ENCODE measurements at regions not wholly inside any gene's neighbourhood (a gene's known extent, or its start where the extent isn't known, plus 50 kb on each side); places are given as distances from the start of the nearest gene placed in this dataset.

DNA sequence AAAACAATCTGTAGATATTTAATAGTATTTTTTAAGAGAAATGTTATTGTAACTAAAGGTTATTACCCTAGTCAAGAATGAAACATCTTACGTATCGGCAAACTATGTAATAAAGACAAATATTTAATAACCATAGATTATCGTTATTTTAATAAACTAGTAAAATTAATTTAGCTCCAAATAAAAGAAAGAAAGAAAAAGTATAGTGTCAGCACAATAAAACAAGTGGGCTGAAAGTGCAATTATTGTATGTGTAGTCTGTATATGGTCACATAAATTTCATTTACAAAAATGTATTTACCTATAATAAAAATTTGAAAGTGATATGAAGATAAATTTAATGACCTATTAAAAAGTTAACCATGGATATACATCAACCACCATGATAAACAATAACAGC is 1258.4 kb upstream of the MIR17HG start (continued):
- TF ChIP-seq, protein P1, sequence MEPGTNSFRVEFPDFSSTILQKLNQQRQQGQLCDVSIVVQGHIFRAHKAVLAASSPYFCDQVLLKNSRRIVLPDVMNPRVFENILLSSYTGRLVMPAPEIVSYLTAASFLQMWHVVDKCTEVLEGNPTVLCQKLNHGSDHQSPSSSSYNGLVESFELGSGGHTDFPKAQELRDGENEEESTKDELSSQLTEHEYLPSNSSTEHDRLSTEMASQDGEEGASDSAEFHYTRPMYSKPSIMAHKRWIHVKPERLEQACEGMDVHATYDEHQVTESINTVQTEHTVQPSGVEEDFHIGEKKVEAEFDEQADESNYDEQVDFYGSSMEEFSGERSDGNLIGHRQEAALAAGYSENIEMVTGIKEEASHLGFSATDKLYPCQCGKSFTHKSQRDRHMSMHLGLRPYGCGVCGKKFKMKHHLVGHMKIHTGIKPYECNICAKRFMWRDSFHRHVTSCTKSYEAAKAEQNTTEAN (CRISPR knock-in tag; IDR thresholded peaks at IDR 0.05) = no peak
- TF ChIP-seq TP53 (CRISPR knock-in tag; IDR thresholded peaks at IDR 0.05) (no peak), IRF2 (CRISPR knock-in tag; IDR thresholded peaks at IDR 0.05; ENCODE audit: borderline replicate concordance, low read depth) (no peak), CBFB (CRISPR knock-in tag; IDR thresholded peaks at IDR 0.05; ENCODE audit: low read depth) (no peak), SP1 (CRISPR knock-in tag; conservative IDR thresholded peaks at IDR 0.05) (no peak)
- TF ChIP-seq, protein P2, sequence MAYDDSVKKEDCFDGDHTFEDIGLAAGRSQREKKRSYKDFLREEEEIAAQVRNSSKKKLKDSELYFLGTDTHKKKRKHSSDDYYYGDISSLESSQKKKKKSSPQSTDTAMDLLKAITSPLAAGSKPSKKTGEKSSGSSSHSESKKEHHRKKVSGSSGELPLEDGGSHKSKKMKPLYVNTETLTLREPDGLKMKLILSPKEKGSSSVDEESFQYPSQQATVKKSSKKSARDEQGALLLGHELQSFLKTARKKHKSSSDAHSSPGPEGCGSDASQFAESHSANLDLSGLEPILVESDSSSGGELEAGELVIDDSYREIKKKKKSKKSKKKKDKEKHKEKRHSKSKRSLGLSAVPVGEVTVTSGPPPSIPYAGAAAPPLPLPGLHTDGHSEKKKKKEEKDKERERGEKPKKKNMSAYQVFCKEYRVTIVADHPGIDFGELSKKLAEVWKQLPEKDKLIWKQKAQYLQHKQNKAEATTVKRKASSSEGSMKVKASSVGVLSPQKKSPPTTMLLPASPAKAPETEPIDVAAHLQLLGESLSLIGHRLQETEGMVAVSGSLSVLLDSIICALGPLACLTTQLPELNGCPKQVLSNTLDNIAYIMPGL (CRISPR knock-in tag; IDR thresholded peaks at IDR 0.05) = no peak

DNA sequence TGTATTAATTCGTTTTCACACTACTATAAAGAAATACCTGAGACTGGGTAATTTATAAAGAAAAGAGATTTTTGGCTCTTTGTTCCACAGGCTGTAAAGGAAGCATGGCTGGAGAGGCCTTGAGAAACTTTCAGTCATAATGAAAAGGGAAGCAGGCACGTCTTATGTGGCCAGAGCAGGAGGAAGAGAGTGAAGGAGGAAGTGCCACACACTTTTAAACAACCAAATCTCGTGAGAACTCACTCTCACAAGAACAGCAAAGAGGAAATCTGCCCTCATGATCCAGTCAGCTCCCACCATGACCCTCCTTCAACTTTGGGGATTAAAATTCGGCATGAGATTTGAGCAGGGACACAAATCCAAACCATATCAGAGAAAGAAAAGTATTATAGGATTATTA is 1255.9 kb upstream of the MIR17HG start:
- Mint-ChIP-seq H3K36me3 (no peaks in the 10 kb centered on the region), H3K27me3 (ENCODE audit: low read depth) (no peaks in the 10 kb centered on the region), H3K27ac (no peak overlapping the region), H3K9me3 (peaks cover 12% of the 10 kb centered on the region), H3K4me3 (no peak overlapping the region), H3K4me1 (0 out of 2 replicates have a peak, but pooled peaks cover 3% of the 10 kb centered on the region)
- ChIA-PET POLR2A (no interaction called here), CTCF (no interaction called here)
- TF ChIP-seq RELA (CRISPR knock-in tag; IDR thresholded peaks at IDR 0.05; ENCODE audit: borderline replicate concordance) (no peak), IRF2 (CRISPR knock-in tag; IDR thresholded peaks at IDR 0.05; ENCODE audit: borderline replicate concordance, low read depth) (no peak), ETV6 (CRISPR knock-in tag; IDR thresholded peaks at IDR 0.05) (no peak), ZNF138 (CRISPR knock-in tag; conservative IDR thresholded peaks at IDR 0.05) (no peak), NR2C2 (CRISPR knock-in tag; IDR thresholded peaks at IDR 0.05) (no peak), GABPB1 (CRISPR knock-in tag; IDR thresholded peaks at IDR 0.05) (no peak), ZNF416 (CRISPR knock-in tag; IDR thresholded peaks at IDR 0.05) (no peak), ZNF121 (CRISPR knock-in tag; IDR thresholded peaks at IDR 0.05) (no peak), GTF2I (CRISPR knock-in tag; conservative IDR thresholded peaks at IDR 0.05) (no peak), SOX15 (CRISPR knock-in tag; IDR thresholded peaks at IDR 0.05) (no peak), CBFB (CRISPR knock-in tag; IDR thresholded peaks at IDR 0.05; ENCODE audit: low read depth) (no peak)
- TF ChIP-seq, protein P3, sequence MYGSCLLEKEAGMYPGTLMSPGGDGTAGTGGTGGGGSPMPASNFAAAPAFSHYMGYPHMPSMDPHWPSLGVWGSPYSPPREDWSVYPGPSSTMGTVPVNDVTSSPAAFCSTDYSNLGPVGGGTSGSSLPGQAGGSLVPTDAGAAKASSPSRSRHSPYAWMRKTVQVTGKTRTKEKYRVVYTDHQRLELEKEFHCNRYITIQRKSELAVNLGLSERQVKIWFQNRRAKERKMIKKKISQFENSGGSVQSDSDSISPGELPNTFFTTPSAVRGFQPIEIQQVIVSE (CRISPR knock-in tag; IDR thresholded peaks at IDR 0.05; ENCODE audit: borderline replicate concordance) = no peak
- TF ChIP-seq, protein P4, sequence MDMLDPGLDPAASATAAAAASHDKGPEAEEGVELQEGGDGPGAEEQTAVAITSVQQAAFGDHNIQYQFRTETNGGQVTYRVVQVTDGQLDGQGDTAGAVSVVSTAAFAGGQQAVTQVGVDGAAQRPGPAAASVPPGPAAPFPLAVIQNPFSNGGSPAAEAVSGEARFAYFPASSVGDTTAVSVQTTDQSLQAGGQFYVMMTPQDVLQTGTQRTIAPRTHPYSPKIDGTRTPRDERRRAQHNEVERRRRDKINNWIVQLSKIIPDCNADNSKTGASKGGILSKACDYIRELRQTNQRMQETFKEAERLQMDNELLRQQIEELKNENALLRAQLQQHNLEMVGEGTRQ (CRISPR knock-in tag; IDR thresholded peaks at IDR 0.05) = no peak
- TF ChIP-seq, protein P5, sequence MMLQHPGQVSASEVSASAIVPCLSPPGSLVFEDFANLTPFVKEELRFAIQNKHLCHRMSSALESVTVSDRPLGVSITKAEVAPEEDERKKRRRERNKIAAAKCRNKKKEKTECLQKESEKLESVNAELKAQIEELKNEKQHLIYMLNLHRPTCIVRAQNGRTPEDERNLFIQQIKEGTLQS (CRISPR knock-in tag; conservative IDR thresholded peaks at IDR 0.05) = no peak
- ATAC-seq = no peak
- DNase-seq (ENCODE audit: low spot score) = no peak

DNA sequence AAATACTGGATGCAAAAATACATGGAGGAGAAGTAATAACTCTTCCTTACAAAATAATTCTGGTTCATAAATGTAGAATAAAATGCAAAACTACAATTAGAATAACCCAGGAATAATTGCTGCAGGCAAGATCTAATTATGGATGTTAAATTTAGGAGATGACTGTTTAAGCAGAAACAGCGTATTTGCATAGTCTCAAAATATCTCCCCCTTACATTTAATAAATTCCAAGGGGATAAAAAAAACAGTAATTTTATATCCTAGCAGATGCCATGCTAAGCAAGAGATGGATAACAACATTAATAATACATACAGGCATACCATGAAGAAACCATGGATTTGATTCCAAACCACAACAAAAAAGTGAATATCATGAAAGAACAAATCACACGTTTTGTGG is 1253.1 kb upstream of the MIR17HG start:
- Mint-ChIP-seq H3K4me3 (no peak overlapping the region), H3K36me3 (no peaks in the 10 kb centered on the region), H3K27ac (no peak overlapping the region), H3K27me3 (ENCODE audit: low read depth) (no peaks in the 10 kb centered on the region), H3K9me3 (peaks cover 12% of the 10 kb centered on the region), H3K4me1 (0 out of 2 replicates have a peak, but pooled peaks cover 3% of the 10 kb centered on the region)
- ChIA-PET POLR2A (no interaction called here), CTCF (no interaction called here)
- ATAC-seq (no peak), DNase-seq (ENCODE audit: low spot score) (no peak)
- TF ChIP-seq SP1 (CRISPR knock-in tag; conservative IDR thresholded peaks at IDR 0.05) (no peak), FOXK1 (CRISPR knock-in tag; IDR thresholded peaks at IDR 0.05) (no peak), FOXJ3 (CRISPR knock-in tag; IDR thresholded peaks at IDR 0.05; ENCODE audit: borderline replicate concordance) (no peak), ZNF423 (CRISPR knock-in tag; IDR thresholded peaks at IDR 0.05) (no peak), JAZF1 (CRISPR knock-in tag; IDR thresholded peaks at IDR 0.05) (no peak), TEAD4 (CRISPR knock-in tag; IDR thresholded peaks at IDR 0.05) (no peak), ETV6 (CRISPR knock-in tag; IDR thresholded peaks at IDR 0.05) (no peak), MXD4 (CRISPR knock-in tag; IDR thresholded peaks at IDR 0.05; ENCODE audit: borderline replicate concordance) (no peak), ZNF416 (CRISPR knock-in tag; IDR thresholded peaks at IDR 0.05) (no peak), ZNF317 (CRISPR knock-in tag; IDR thresholded peaks at IDR 0.05; ENCODE audit: borderline replicate concordance, low read depth) (no peak)
- TF ChIP-seq, protein P6, sequence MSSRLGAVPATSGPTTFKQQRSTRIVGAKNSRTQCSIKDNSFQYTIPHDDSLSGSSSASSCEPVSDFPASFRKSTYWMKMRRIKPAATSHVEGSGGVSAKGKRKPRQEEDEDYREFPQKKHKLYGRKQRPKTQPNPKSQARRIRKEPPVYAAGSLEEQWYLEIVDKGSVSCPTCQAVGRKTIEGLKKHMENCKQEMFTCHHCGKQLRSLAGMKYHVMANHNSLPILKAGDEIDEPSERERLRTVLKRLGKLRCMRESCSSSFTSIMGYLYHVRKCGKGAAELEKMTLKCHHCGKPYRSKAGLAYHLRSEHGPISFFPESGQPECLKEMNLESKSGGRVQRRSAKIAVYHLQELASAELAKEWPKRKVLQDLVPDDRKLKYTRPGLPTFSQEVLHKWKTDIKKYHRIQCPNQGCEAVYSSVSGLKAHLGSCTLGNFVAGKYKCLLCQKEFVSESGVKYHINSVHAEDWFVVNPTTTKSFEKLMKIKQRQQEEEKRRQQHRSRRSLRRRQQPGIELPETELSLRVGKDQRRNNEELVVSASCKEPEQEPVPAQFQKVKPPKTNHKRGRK (CRISPR knock-in tag; IDR thresholded peaks at IDR 0.05; ENCODE audit: borderline replicate concordance) = no peak
- TF ChIP-seq, protein P3 (CRISPR knock-in tag; IDR thresholded peaks at IDR 0.05; ENCODE audit: borderline replicate concordance) = no peak
- TF ChIP-seq, protein P7, sequence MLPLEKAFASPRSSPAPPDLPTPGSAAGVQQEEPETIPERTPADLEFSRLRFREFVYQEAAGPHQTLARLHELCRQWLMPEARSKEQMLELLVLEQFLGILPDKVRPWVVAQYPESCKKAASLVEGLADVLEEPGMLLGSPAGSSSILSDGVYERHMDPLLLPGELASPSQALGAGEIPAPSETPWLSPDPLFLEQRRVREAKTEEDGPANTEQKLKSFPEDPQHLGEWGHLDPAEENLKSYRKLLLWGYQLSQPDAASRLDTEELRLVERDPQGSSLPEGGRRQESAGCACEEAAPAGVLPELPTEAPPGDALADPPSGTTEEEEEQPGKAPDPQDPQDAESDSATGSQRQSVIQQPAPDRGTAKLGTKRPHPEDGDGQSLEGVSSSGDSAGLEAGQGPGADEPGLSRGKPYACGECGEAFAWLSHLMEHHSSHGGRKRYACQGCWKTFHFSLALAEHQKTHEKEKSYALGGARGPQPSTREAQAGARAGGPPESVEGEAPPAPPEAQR (CRISPR knock-in tag; IDR thresholded peaks at IDR 0.05) = no peak
